ENCODE measurements at regions not wholly inside any gene's neighbourhood (a gene's known extent, or its start where the extent isn't known, plus 50 kb on each side); places are given as distances from the start of the nearest gene placed in this dataset.
"Not testable (repeated sequence)": the region's sequence is repeated elsewhere in the genome, so short reads cannot be mapped to it uniquely, and the experiment has no call there.

DNA sequence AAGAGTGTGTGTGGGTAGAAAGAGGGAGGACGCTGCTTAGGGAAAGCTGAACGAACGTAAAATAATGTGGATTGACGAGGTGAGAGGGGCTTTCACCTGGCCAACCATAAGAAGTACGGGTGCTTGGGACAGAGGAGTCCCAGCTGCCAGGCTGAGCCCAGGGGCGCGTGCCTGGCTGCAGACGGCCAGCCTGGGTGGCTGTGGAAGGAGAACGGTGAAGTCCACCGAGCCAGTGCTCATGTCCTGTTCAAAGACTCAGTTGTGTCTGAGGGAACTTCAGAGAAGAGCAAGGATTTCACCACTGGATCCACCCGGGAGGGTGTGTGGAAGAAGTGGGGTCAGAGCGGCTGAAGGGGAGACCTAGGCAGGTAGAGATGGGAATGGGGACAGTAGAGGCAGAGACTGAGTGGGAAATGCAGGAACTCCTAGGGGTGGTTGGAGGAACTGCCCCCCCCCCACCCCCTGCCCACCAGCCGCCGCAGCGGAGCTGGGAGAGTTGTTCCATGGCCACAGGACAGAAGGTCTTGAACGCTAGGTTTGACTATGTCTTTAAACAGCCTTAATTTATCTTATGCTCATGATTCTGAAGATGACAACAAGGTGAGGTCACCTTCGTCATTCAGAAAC is 68.1 kb upstream of the TBXT start:
- in situ Hi-C loops (cut with MboI; ENCODE audit: low pct_unique_long_range_greater_than_20kb, low sequenced_read_pairs, unreplicated experiment) = no loop called here
- no peak for DNase-seq (ENCODE audit: low spot score)
- TF ChIP-seq, protein P1, sequence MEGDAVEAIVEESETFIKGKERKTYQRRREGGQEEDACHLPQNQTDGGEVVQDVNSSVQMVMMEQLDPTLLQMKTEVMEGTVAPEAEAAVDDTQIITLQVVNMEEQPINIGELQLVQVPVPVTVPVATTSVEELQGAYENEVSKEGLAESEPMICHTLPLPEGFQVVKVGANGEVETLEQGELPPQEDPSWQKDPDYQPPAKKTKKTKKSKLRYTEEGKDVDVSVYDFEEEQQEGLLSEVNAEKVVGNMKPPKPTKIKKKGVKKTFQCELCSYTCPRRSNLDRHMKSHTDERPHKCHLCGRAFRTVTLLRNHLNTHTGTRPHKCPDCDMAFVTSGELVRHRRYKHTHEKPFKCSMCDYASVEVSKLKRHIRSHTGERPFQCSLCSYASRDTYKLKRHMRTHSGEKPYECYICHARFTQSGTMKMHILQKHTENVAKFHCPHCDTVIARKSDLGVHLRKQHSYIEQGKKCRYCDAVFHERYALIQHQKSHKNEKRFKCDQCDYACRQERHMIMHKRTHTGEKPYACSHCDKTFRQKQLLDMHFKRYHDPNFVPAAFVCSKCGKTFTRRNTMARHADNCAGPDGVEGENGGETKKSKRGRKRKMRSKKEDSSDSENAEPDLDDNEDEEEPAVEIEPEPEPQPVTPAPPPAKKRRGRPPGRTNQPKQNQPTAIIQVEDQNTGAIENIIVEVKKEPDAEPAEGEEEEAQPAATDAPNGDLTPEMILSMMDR (IDR thresholded peaks at IDR 0.05; ENCODE audit: extremely low read depth, insufficient read depth, missing control alignments) = no peak

DNA sequence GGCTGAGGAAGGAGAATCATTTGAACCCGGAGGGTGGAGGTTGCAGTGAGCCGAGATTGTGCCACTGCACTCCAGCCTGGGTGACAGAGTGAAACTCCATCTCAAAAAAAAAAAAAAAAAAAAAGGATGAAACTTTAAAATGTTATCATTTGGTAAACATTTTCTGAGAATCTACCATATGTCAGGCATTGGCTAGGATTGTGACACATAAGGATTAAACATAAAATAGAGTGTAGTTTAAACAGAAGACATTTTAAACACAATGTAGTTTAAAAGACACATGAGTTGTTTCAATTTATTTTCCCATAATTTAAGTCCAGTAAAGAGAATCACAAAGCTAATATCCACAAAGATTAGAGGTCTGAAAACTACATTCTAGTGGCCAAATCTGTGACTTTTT is 63.5 kb upstream of the TBXT start:
- DNase-seq (ENCODE audit: low spot score); in situ Hi-C loops (cut with MboI; ENCODE audit: low pct_unique_long_range_greater_than_20kb, low sequenced_read_pairs, unreplicated experiment): not testable (repeated sequence)

DNA sequence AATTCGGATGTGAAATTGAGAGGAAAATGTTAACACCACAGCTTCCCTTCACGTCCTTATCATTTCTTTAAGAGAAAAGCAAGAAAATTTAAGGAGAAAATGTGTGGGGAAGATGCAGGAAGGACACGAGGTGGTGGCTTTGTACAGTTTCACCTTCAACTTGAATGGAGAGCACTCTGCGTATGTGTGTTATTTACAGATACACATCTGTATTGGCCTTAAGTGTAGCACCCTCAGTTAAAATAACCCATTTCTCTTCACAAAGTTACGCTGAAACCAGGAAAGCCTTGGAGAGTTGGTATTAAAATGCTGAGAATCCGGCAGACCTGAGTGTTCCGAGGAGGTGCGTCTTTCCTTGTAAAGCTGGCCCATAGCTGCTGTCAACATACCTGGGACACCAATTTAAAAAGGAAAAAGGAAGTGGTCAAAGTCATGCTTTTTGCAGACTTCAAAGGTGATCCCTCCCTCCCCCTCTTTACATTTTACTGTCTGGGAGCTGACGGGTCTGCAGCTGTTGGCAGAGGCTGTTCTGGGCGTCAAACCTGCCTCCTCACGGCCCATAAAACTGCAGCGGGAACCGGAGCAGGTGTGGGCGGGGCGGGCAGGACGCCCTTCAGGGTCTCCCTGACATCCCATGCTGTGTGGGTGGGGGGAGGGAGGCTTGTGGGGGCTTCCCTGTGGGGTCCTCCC is 61.3 kb upstream of the TBXT start:
- DNase-seq (ENCODE audit: low spot score) = no peak
- TF ChIP-seq, protein P1 (IDR thresholded peaks at IDR 0.05; ENCODE audit: extremely low read depth, insufficient read depth, missing control alignments) = no peak
- in situ Hi-C loops (cut with MboI; ENCODE audit: low pct_unique_long_range_greater_than_20kb, low sequenced_read_pairs, unreplicated experiment) = no loop called here

DNA sequence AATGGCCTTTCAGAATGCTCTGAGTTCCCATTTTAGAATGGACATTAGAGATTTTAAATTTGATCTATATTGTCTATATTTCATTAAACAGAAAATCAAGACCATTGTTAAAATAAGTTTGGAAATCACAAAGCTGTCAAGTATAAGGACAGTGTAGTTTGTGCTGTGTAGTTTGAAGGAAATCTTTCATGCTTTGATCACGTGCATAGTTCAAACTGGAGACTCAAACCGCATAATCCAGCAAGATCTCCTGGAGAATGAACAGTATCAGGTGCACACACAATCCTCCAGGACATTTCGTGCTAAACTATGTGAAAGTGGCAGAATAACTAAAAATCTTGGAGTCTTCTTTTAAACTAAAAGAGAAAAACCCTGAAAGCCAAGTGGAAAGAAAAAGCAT is 60.8 kb upstream of the TBXT start:
- DNase-seq (ENCODE audit: low spot score) = no peak
- in situ Hi-C loops (cut with MboI; ENCODE audit: low pct_unique_long_range_greater_than_20kb, low sequenced_read_pairs, unreplicated experiment) = no loop called here
- TF ChIP-seq, protein P1 (IDR thresholded peaks at IDR 0.05; ENCODE audit: extremely low read depth, insufficient read depth, missing control alignments) = no peak

DNA sequence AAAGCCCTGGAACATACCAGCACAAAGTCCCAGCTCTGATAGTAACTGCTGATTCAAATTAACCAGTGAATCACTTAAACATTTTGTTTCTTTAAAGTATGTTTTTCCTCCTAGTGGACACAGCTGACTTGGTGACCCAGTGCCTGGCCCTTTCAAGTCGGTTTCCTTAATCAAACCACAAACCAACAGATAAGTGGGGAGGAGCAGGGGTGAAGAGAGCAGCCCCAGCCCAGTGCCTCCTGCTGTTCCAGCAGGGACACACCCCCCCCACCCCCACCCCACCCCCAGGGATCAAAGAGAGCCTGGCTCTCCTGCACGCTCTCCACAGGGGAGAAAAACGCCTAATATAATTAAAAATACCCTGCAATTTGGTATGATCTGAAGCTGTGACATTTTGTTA is 55.4 kb upstream of the TBXT start:
- in situ Hi-C loops (cut with MboI; ENCODE audit: low pct_unique_long_range_greater_than_20kb, low sequenced_read_pairs, unreplicated experiment) = no loop called here
- TF ChIP-seq, protein P1 (IDR thresholded peaks at IDR 0.05; ENCODE audit: extremely low read depth, insufficient read depth, missing control alignments) = no peak
- no peak for DNase-seq (ENCODE audit: low spot score)

DNA sequence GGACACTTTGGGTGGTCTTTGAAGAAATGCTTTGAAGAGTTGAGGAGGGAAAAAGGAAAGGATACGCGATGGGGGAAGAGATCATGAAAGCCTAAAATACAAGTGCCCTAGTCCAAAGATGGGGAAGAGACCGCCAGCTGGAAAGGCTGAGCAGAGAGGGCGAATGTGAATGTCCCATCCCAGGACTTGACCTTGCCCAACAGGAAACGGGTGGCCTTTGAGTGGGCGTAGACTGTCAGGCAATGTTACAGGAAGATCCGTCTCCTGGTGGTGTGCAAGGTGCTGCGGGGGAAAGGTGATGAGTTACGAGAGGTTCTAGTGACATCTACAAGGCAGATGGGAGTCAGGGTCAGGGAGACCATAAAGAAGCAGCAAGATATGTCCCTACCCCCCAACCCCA is 55.0 kb upstream of the TBXT start:
- no peak for DNase-seq (ENCODE audit: low spot score)

DNA sequence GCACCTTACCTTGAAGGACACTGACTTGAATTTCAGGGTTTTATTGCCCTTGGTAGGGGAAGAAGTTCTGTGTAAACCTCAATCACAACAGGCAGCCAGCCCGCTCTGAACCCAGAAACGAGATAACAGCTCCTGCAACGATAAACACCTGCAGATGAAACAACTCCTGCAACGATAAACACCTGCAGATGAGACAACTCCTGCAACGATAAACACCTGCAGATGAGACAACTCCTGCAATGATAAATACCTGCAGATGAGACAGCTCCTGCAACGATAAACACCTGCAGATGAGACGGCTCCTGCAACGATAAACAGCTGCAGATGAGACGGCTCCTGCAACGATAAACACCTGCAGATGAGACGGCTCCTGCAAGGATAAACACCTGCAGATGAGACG is 54.0 kb upstream of the TBXT start:
- in situ Hi-C loops (cut with MboI; ENCODE audit: low pct_unique_long_range_greater_than_20kb, low sequenced_read_pairs, unreplicated experiment) = no loop called here

More for the DNA sequence above, 55.0 kb upstream of the TBXT start:
- in situ Hi-C loops (cut with MboI; ENCODE audit: low pct_unique_long_range_greater_than_20kb, low sequenced_read_pairs, unreplicated experiment) = no loop called here
- TF ChIP-seq, protein P1 (IDR thresholded peaks at IDR 0.05; ENCODE audit: extremely low read depth, insufficient read depth, missing control alignments) = no peak

More for the DNA sequence above, 54.0 kb upstream of the TBXT start:
- TF ChIP-seq, protein P1 (IDR thresholded peaks at IDR 0.05; ENCODE audit: extremely low read depth, insufficient read depth, missing control alignments) = no peak
- DNase-seq (ENCODE audit: low spot score) = no peak

Data from GM13977 (cell line).